SK-N-SH treated with all-trans-retinoic acid at 6 μM for 48 hours (cell line): ENCODE measurements at regions not wholly inside any gene's neighbourhood (a gene's known extent, or its start where the extent isn't known, plus 50 kb on each side); places are given as distances from the start of the nearest gene placed in this dataset.

ENCODE experiments used
- BACH2 ChIP-seq: fragments of 250-450 bp; sonication (Bioruptor Pico); IDR thresholded peaks from 2 replicates; pipeline ENCODE4 v1.9.0; 2021; ENCODE audit warnings: mild to moderate bottlenecking, borderline replicate concordance
- ESRRG ChIP-seq: fragments of 250-450 bp; sonication (Bioruptor Pico); IDR thresholded peaks from 2 replicates; pipeline ENCODE4 v1.6.1; 2021; ENCODE audit warnings: mild to moderate bottlenecking
- PATZ1 ChIP-seq: fragments of 250-450 bp; sonication (Bioruptor Pico); IDR thresholded peaks from 2 replicates; pipeline ENCODE4 v1.8.0; 2020; ENCODE audit warnings: mild to moderate bottlenecking, moderate library complexity, borderline replicate concordance
- ZFP30 ChIP-seq: fragments of 450-650 bp; formaldehyde crosslinking; IDR thresholded peaks from 2 replicates; pipeline ENCODE4 v1.5.0; 2022; ENCODE audit warnings: mild to moderate bottlenecking, moderate library complexity
- ZNF8 ChIP-seq: fragments of 450-650 bp; formaldehyde crosslinking; IDR thresholded peaks from 2 replicates; pipeline ENCODE4 v1.5.0; 2020; ENCODE audit warnings: mild to moderate bottlenecking, moderate library complexity
- TF ChIP-seq, protein P1 (sequence below): fragments of 250-450 bp; sonication (Bioruptor Pico); IDR thresholded peaks from 2 replicates; pipeline ENCODE4 v1.8.0; 2021; ENCODE audit warnings: low read depth, mild to moderate bottlenecking, moderate library complexity, borderline replicate concordance

GRCh38 chr3:72625602-72626337 is 222.5 kb downstream of the SHQ1 start:
- no peak for TF ChIP-seq ZFP30 (CRISPR knock-in tag)
- TF ChIP-seq ESRRG (CRISPR knock-in tag): no peak
- no peak for TF ChIP-seq PATZ1 (CRISPR knock-in tag)
- TF ChIP-seq, protein P1, sequence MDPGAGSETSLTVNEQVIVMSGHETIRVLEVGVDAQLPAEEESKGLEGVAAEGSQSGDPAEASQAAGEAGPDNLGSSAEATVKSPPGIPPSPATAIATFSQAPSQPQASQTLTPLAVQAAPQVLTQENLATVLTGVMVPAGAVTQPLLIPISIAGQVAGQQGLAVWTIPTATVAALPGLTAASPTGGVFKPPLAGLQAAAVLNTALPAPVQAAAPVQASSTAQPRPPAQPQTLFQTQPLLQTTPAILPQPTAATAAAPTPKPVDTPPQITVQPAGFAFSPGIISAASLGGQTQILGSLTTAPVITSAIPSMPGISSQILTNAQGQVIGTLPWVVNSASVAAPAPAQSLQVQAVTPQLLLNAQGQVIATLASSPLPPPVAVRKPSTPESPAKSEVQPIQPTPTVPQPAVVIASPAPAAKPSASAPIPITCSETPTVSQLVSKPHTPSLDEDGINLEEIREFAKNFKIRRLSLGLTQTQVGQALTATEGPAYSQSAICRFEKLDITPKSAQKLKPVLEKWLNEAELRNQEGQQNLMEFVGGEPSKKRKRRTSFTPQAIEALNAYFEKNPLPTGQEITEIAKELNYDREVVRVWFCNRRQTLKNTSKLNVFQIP (CRISPR knock-in tag): no peak
- TF ChIP-seq BACH2: no peak
- TF ChIP-seq ZNF8: no peak
